H9 (cell line): ENCODE measurements at regions not wholly inside any gene's neighbourhood (a gene's known extent, or its start where the extent isn't known, plus 50 kb on each side); places are given as distances from the start of the nearest gene placed in this dataset.

Source experiments
- DNase-seq: peaks from one replicate; pipeline ENCODE4 v3.0.0-alpha.2; 2017
- H2AFZ ChIP-seq: one replicate; pipeline ENCODE4 v1.6.1; 2013; ENCODE audit warnings: mild to moderate bottlenecking, low read length, control low read depth, moderate library complexity
- H2AK5ac ChIP-seq: 2 replicates; pipeline ENCODE4 v1.6.1; 2013; ENCODE audit warnings: low read length, control low read depth, mixed read lengths; ENCODE audit not compliant: insufficient read length
- H2BK120ac ChIP-seq: one replicate; pipeline ENCODE4 v1.6.1; 2013; ENCODE audit warnings: low read depth, mild to moderate bottlenecking, low read length, control low read depth, inconsistent platforms; ENCODE audit not compliant: poor library complexity, severe bottlenecking
- H2BK12ac ChIP-seq: 2 replicates; pipeline ENCODE4 v1.6.1; 2013; ENCODE audit warnings: low read length, control low read depth, mixed read lengths, low read depth; ENCODE audit not compliant: insufficient read length
- H2BK15ac ChIP-seq: 2 replicates; pipeline ENCODE4 v1.6.1; 2013; ENCODE audit warnings: low read depth, low read length, control low read depth
- H2BK20ac ChIP-seq: one replicate; pipeline ENCODE4 v1.6.1; 2013; ENCODE audit warnings: low read depth, mild to moderate bottlenecking, low read length, control low read depth, inconsistent platforms; ENCODE audit not compliant: poor library complexity, severe bottlenecking
- H2BK5ac ChIP-seq: 2 replicates; pipeline ENCODE4 v1.6.1; 2013; ENCODE audit warnings: low read length, control low read depth, mixed read lengths; ENCODE audit not compliant: insufficient read length
- H3K14ac ChIP-seq: 2 replicates; pipeline ENCODE4 v1.6.1; 2013; ENCODE audit warnings: low read length, control low read depth; ENCODE audit not compliant: insufficient read depth
- H3K18ac ChIP-seq: 2 replicates; pipeline ENCODE4 v1.6.1; 2013; ENCODE audit warnings: low read depth, mild to moderate bottlenecking, mixed read lengths, low read length, control low read depth; ENCODE audit not compliant: insufficient read length
- H3K23ac ChIP-seq: 2 replicates; pipeline ENCODE4 v1.6.1; 2013; ENCODE audit warnings: low read length, control low read depth, mixed read lengths, low read depth; ENCODE audit not compliant: insufficient read length
- H3K23me2 ChIP-seq: 2 replicates; pipeline ENCODE4 v1.6.1; 2013; ENCODE audit warnings: low read depth, mild to moderate bottlenecking, mixed read lengths, low read length, control low read depth; ENCODE audit not compliant: insufficient read length, poor library complexity, severe bottlenecking
- H3K27ac ChIP-seq: 2 replicates; pipeline ENCODE4 v1.5.1; 2013; ENCODE audit warnings: low read length, control low read depth, mixed read lengths, low read depth; ENCODE audit not compliant: insufficient read length
- H3K27me3 ChIP-seq: 2 replicates; pipeline ENCODE4 v1.6.1; 2013; ENCODE audit warnings: low read length, control low read depth, inconsistent platforms; ENCODE audit not compliant: insufficient read depth
- H3K4ac ChIP-seq: 2 replicates; pipeline ENCODE4 v1.6.1; 2013; ENCODE audit warnings: low read depth, mild to moderate bottlenecking, control low read depth, inconsistent platforms, low read length, moderate library complexity
- H3K4me1 ChIP-seq: 2 replicates; pipeline ENCODE4 v1.6.1; 2013; ENCODE audit warnings: low read length, control low read depth, inconsistent platforms; ENCODE audit not compliant: insufficient read depth
- H3K4me2 ChIP-seq: 2 replicates; pipeline ENCODE4 v1.6.1; 2013; ENCODE audit warnings: low read length, control low read depth, mixed read lengths; ENCODE audit not compliant: insufficient read length, insufficient read depth
- H3K56ac ChIP-seq: 2 replicates; pipeline ENCODE4 v1.6.1; 2013; ENCODE audit warnings: low read depth, mild to moderate bottlenecking, mixed read lengths, low read length, control low read depth; ENCODE audit not compliant: insufficient read length
- H3K79me1 ChIP-seq: 2 replicates; pipeline ENCODE4 v1.6.1; 2013; ENCODE audit warnings: low read depth, mild to moderate bottlenecking, moderate library complexity, low read length, control low read depth, inconsistent platforms; ENCODE audit not compliant: insufficient read depth, poor library complexity, severe bottlenecking
- H3K79me2 ChIP-seq: 2 replicates; pipeline ENCODE4 v1.6.1; 2013; ENCODE audit warnings: low read length, control low read depth, inconsistent platforms; ENCODE audit not compliant: insufficient read depth
- H3K9ac ChIP-seq: 2 replicates; pipeline ENCODE4 v1.6.1; 2013; ENCODE audit warnings: low read length, control low read depth, mixed read lengths; ENCODE audit not compliant: insufficient read length; ENCODE audit errors: extremely low read depth
- H3K9me3 ChIP-seq: one replicate; pipeline ENCODE4 v1.6.1; 2013; ENCODE audit warnings: low read depth, low read length, inconsistent platforms; ENCODE audit not compliant: control insufficient read depth
- H3T11ph ChIP-seq: one replicate; pipeline ENCODE4 v1.6.1; 2013; ENCODE audit warnings: mild to moderate bottlenecking, low read length, control low read depth, inconsistent platforms
- H4K20me1 ChIP-seq: one replicate; pipeline ENCODE4 v1.6.1; 2013; ENCODE audit not compliant: control insufficient read depth, insufficient read length, insufficient read depth
- H4K5ac ChIP-seq: 2 replicates; pipeline ENCODE4 v1.6.1; 2013; ENCODE audit warnings: low read depth, mild to moderate bottlenecking, mixed read lengths, low read length, control low read depth; ENCODE audit not compliant: insufficient read length
- H4K8ac ChIP-seq: replicated peaks from 2 replicates; pipeline ENCODE4 v1.6.1; 2013; ENCODE audit warnings: low read length, control low read depth, mixed read lengths, low read depth; ENCODE audit not compliant: insufficient read length
- H4K91ac ChIP-seq: 2 replicates; pipeline ENCODE4 v1.6.1; 2013; ENCODE audit warnings: low read depth, mild to moderate bottlenecking, moderate library complexity, mixed read lengths, low read length, control low read depth; ENCODE audit not compliant: insufficient read length
- H3K27ac Mint-ChIP-seq, 3 experiments: 2 replicates in 2 of 3; 3 replicates in 1 of 3; pipeline ENCODE4 v1.8.0; 2020 to 2021; ENCODE audit warnings: mixed read lengths in 3 of 3, mild to moderate bottlenecking in 1 of 3, moderate library complexity in 1 of 3
- H3K27me3 Mint-ChIP-seq: 2 replicates; pipeline ENCODE4 v1.8.0; 2021; ENCODE audit warnings: low read depth, mild to moderate bottlenecking, moderate library complexity, mixed read lengths
- H3K36me3 Mint-ChIP-seq, 3 experiments: 2 replicates in 2 of 3; 3 replicates in 1 of 3; pipeline ENCODE4 v1.8.0; 2020 to 2021; ENCODE audit warnings: low read depth in 3 of 3, mixed read lengths in 3 of 3; ENCODE audit not compliant: insufficient read depth in 1 of 3
- H3K4me1 Mint-ChIP-seq, 2 experiments: 2 replicates each; pipeline ENCODE4 v1.8.0; 2020; ENCODE audit warnings: mixed read lengths in 2 of 2
- H3K4me3 Mint-ChIP-seq, 2 experiments: 2 replicates in 1 of 2; 3 replicates in 1 of 2; pipeline ENCODE4 v1.8.0; 2020 to 2021; ENCODE audit warnings: mild to moderate bottlenecking in 2 of 2, mixed read lengths in 2 of 2, moderate library complexity in 1 of 2
- H3K9me3 Mint-ChIP-seq, 2 experiments: 2 replicates in 1 of 2; 3 replicates in 1 of 2; pipeline ENCODE4 v1.8.0; 2020; ENCODE audit warnings: mild to moderate bottlenecking in 2 of 2, mixed read lengths in 2 of 2, moderate library complexity in 1 of 2
- CTCF ChIP-seq: fragments of 200-600 bp; sonication (generic); conservative IDR thresholded peaks from 3 replicates; pipeline ENCODE4 v1.8.0; 2021; ENCODE audit warnings: antibody characterized with exemption, mild to moderate bottlenecking
- WGBS: extraction: QIAGEN DNeasy Blood & Tissue Kit; methylation state at CpG from one replicate; pipeline ENCODE4 v1.1.7; 2013; ENCODE audit warnings: missing lambda C conversion rate, low lambda C conversion rate, mixed read lengths; ENCODE audit not compliant: insufficient read length; ENCODE audit errors: extremely low coverage; 5-methylcytosine and 5-hydroxymethylcytosine counted together

GRCh38 chr21:23780326-23780725, 1827.0 kb downstream of the MRPL39 start:
- no peaks in the 10 kb centered on the region for H3K23me2 ChIP-seq
- no peak overlapping the region for H2AFZ ChIP-seq
- H3K9ac ChIP-seq = no peak overlapping the region
- H3K79me2 ChIP-seq = no peaks in the 10 kb centered on the region
- H2BK5ac ChIP-seq = no peak overlapping the region
- no peaks in the 10 kb centered on the region for H3K4me1 ChIP-seq
- no peak for DNase-seq
- no peak overlapping the region for H3K4ac ChIP-seq
- no peak overlapping the region for H3K27ac ChIP-seq
- no peak for TF ChIP-seq CTCF
- H4K20me1 ChIP-seq = no peaks in the 10 kb centered on the region
- H2BK20ac ChIP-seq = no peak overlapping the region
- H3K27ac Mint-ChIP-seq = no peak overlapping the region
- H3K14ac ChIP-seq = no peak overlapping the region
- no peaks in the 10 kb centered on the region; the same call in 1 of the 2 replicates for H3K27me3 Mint-ChIP-seq
- H3K27me3 ChIP-seq = no peaks in the 10 kb centered on the region
- H4K91ac ChIP-seq = no peak overlapping the region
- H4K8ac ChIP-seq = no peak overlapping the region
- H3K4me3 Mint-ChIP-seq = no peak overlapping the region
- no peaks in the 10 kb centered on the region for H3K4me1 Mint-ChIP-seq
- H3K4me2 ChIP-seq = no peak overlapping the region
- H3K36me3 Mint-ChIP-seq = peaks cover 0 to 6% (median 3%) of the 10 kb centered on the region in 3 experiments; a peak in 4 of 7 replicates
- no peak overlapping the region for H3K56ac ChIP-seq
- H3K9me3 ChIP-seq = no peaks in the 10 kb centered on the region
- no CpG with 5 or more reads among the region's 2 CpGs for WGBS
- H2BK120ac ChIP-seq = no peak overlapping the region
- H3K23ac ChIP-seq = no peak overlapping the region
- H3K9me3 Mint-ChIP-seq = peaks cover 35 to 60% of the 10 kb centered on the region in 2 experiments
- no peaks in the 10 kb centered on the region for H3K79me1 ChIP-seq
- H2BK15ac ChIP-seq = no peak overlapping the region
- no peak overlapping the region for H3K18ac ChIP-seq
- no peak overlapping the region for H3T11ph ChIP-seq
- H2BK12ac ChIP-seq = no peak overlapping the region
- H4K5ac ChIP-seq = no peak overlapping the region
- H2AK5ac ChIP-seq = no peak overlapping the region
